NT2/D1 (cell line): ENCODE measurements at regions not wholly inside any gene's neighbourhood (a gene's known extent, or its start where the extent isn't known, plus 50 kb on each side); places are given as distances from the start of the nearest gene placed in this dataset.

Experiments
- SUZ12 ChIP-seq: IDR thresholded peaks from 2 replicates; pipeline ENCODE4 v1.6.1; 2011; ENCODE audit not compliant: insufficient read length, insufficient read depth; ENCODE audit errors: extremely low read depth
- YY1 ChIP-seq: IDR thresholded peaks from 2 replicates; pipeline ENCODE4 v1.6.1; 2011; ENCODE audit not compliant: insufficient read length, insufficient read depth

- no peak for TF ChIP-seq YY1
- TF ChIP-seq SUZ12: no peak
Observed at GRCh38 chr2:55111230-55111569, 60.9 kb upstream of the RTN4 start.
